Left colon (tissue), 2 donors: ENCODE measurements at regions not wholly inside any gene's neighbourhood (a gene's known extent, or its start where the extent isn't known, plus 50 kb on each side); places are given as distances from the start of the nearest gene placed in this dataset.
A peak's percentile ranks its signal among the peaks of the same experiment; 100 is the strongest.

Experiments used
- ATAC-seq: fragments of 200-7000 bp; cut with Tn5 transposase; one replicate; pipeline ENCODE4 v1.9.1; 2020; ENCODE audit warnings: mild to moderate bottlenecking, moderate library complexity
- DNase-seq, 2 donors: peaks; one replicate each; pipeline ENCODE4 v3.0.0-alpha.2; 2020
- intact Hi-C, 2 donors: fragments of 100-400 bp; cut with DNase I in 1 of 2; cut with micrococcal nuclease in 1 of 2; formaldehyde crosslinking; loops; one replicate each; pipeline versions ENCODE4 v1.11.2 to v1.14.0; 2022; cut with DNase I, micrococcal nuclease
- donor health status: DM: no; HTN: no; CAD: no.
- donor health status: DM: yes; HTN: yes; CAD: no.

- intact Hi-C loops = no loop called here
- peak; percentile 16 for ATAC-seq
- DNase-seq = peak; percentile 41 to 47
Measured at GRCh38 chr14:104436047-104436591, 143.4 kb upstream of the C14orf180 start.

GRCh38 chr14:104436741-104437701 is 142.5 kb upstream of the C14orf180 start:
- DNase-seq = no peak
- ATAC-seq = no peak
- intact Hi-C loops = no loop called here

- intact Hi-C loops = no loop called here
- no peak for ATAC-seq
Measured at GRCh38 chr14:104437703-104438102, 141.9 kb upstream of the C14orf180 start.

GRCh38 chr14:104438166-104438887 is 141.2 kb upstream of the C14orf180 start:
- DNase-seq = no peak
- intact Hi-C loops = no loop called here
- no peak for ATAC-seq

More at GRCh38 chr14:104437703-104438102, 141.9 kb upstream of the C14orf180 start:
- no peak for DNase-seq

- DNase-seq (no peak), ATAC-seq (no peak)
- intact Hi-C loops = no loop called here
Measured at GRCh38 chr14:104439625-104440024, 139.9 kb upstream of the C14orf180 start.

- intact Hi-C loops = no loop called here
- DNase-seq = no peak
- no peak for ATAC-seq
Measured at GRCh38 chr14:104440297-104440956, 139.1 kb upstream of the C14orf180 start.

- ATAC-seq (no peak), DNase-seq (no peak)
- intact Hi-C loops = no loop called here
Measured at GRCh38 chr14:104441275-104442106, 138.1 kb upstream of the C14orf180 start.

- ATAC-seq = no peak
- no peak for DNase-seq
- intact Hi-C loops = no loop called here
Measured at GRCh38 chr14:104442107-104442551, 137.4 kb upstream of the C14orf180 start.

- intact Hi-C loops = no loop called here
- no peak for DNase-seq
- no peak for ATAC-seq
Measured at GRCh38 chr14:104442631-104443390, 136.8 kb upstream of the C14orf180 start.

- DNase-seq = no peak
- intact Hi-C loops = no loop called here
- no peak for ATAC-seq
Measured at GRCh38 chr14:104443391-104444158, 136.0 kb upstream of the C14orf180 start.

- DNase-seq (no peak), ATAC-seq (no peak)
- intact Hi-C loops = no loop called here
Measured at GRCh38 chr14:104444159-104445030, 135.2 kb upstream of the C14orf180 start.

- ATAC-seq = no peak
- intact Hi-C loops = no loop called here
- no peak for DNase-seq
Measured at GRCh38 chr14:104445086-104445485, 134.5 kb upstream of the C14orf180 start.

GRCh38 chr14:104445832-104446381 is 133.7 kb upstream of the C14orf180 start:
- no peak for ATAC-seq
- intact Hi-C loops = no loop called here
- DNase-seq = no peak

- DNase-seq = no peak
- ATAC-seq = no peak
- intact Hi-C loops = no loop called here
Measured at GRCh38 chr14:104446611-104447010, 133.0 kb upstream of the C14orf180 start.

- DNase-seq = no peak
- intact Hi-C loops = no loop called here
- no peak for ATAC-seq
Measured at GRCh38 chr14:104447750-104448149, 131.8 kb upstream of the C14orf180 start.

- ATAC-seq = no peak
- intact Hi-C loops = no loop called here
- DNase-seq = no peak
Measured at GRCh38 chr14:104448321-104448720, 131.2 kb upstream of the C14orf180 start.
